ENCODE measurements at regions not wholly inside any gene's neighbourhood (a gene's known extent, or its start where the extent isn't known, plus 50 kb on each side); places are given as distances from the start of the nearest gene placed in this dataset.

DNA sequence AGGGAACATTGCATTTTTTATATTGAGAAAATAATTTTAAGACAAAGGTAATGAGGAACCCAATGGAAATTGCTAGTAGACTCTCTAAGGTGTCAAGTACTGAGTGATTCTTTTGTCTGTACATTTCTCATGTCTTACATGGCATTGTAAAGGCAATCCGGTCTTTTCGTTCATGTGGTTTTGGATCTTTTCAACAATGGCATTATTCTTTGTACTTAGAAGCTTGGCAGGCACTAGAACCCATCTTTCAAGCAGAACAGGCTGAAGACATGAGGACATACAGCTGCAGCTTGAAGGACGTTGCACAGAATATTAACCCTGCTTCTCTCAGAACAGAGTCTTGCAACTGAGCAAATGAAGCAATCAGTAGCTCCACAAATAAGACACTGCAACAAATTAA, 231.5 kb upstream of the ZFHX3 start:
- TF ChIP-seq JUND (IDR thresholded peaks at IDR 0.05), result no peak
- no peak for TF ChIP-seq POLR2A (IDR thresholded peaks at IDR 0.05; ENCODE audit: borderline replicate concordance, extremely low read depth, insufficient read depth, insufficient read length)
- Histone ChIP-seq H3K4me2 (ENCODE audit: low read length) (no peak overlapping the region), H3K9me2 (ENCODE audit: insufficient read depth) (no peaks in the 10 kb centered on the region), H3K4me3 (replicated peaks in 1 of 2; ENCODE audit: low read depth in 1 of 2, low read length in 2 of 2) (no peak overlapping the region), H4K20me1 (ENCODE audit: insufficient read depth) (no peaks in the 10 kb centered on the region), H2AFZ (ENCODE audit: low read depth, low read length, poor library complexity, severe bottlenecking) (no peak overlapping the region), H3K79me2 (ENCODE audit: insufficient read depth, low read length) (no peaks in the 10 kb centered on the region), H3K27ac (ENCODE audit: low read depth, low read length) (no peak overlapping the region), H3K9ac (ENCODE audit: low read length) (no peak overlapping the region), H3K9me3 (ENCODE audit: control insufficient read depth in 1 of 2, insufficient read depth in 1 of 2, low read depth in 1 of 2, low read length in 2 of 2) (no peaks in the 10 kb centered on the region), H3K36me3 (ENCODE audit: control insufficient read depth in 1 of 2, insufficient read depth in 2 of 2, low read length in 2 of 2) (no peaks in the 10 kb centered on the region), H3K4me1 (ENCODE audit: control insufficient read depth in 1 of 2, insufficient read depth in 2 of 2, low read length in 2 of 2) (no peaks in the 10 kb centered on the region), H3K27me3 (ENCODE audit: insufficient read depth, low read length) (peaks cover 14% of the 10 kb centered on the region; the same call in 1 of the 2 replicates)
- ATAC-seq, result no peak
- intact Hi-C loops (cut with micrococcal nuclease), result no loop called here
- ChIA-PET POLR2A (no interaction called here), CTCF (no interaction called here), RAD21 (ENCODE audit: low non-redundant PET in 1 of 2, low total read pairs in 2 of 2, uncharacterized antibody in 2 of 2, unreplicated experiment in 2 of 2) (no interaction called here)
- no TSS peak for BruUV-seq (replicated peaks)
- DNase-seq (ENCODE audit: low read depth, low spot score), result no peak

DNA sequence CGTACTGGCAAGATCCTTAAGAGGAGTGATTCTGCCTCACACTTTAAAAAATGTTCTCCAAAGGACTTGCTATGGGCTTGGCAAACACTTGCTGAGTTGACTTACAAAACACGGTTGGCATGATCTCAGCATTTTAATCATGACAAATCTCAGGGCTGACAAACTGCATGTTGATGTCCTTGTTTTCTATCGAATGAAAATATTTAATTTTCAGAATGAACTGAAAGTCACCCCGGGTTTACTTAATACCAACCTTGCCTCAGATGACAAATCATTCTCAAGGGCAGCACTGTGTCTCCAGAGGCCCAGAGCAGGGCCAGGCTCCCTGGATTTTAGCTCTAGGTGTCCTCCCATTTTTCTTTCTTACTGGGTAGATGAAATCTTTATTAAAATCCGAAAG, 229.1 kb upstream of the ZFHX3 start:
- ATAC-seq (no peak), DNase-seq (ENCODE audit: low read depth, low spot score) (no peak)
- RAD21 ChIA-PET (ENCODE audit: low non-redundant PET in 1 of 2, low total read pairs in 2 of 2, uncharacterized antibody in 2 of 2, unreplicated experiment in 2 of 2), result no interaction called here
- no peak overlapping the region for H3K4me3 ChIP-seq (replicated peaks in 1 of 2; ENCODE audit: low read depth in 1 of 2, low read length in 2 of 2)
- H3K4me2 ChIP-seq (ENCODE audit: low read length), result no peak overlapping the region
- POLR2A ChIA-PET, result no interaction called here
- H3K27ac ChIP-seq (ENCODE audit: low read depth, low read length), result no peak overlapping the region
- no peaks in the 10 kb centered on the region for H3K79me2 ChIP-seq (ENCODE audit: insufficient read depth, low read length)
- CTCF ChIA-PET, result no interaction called here
- H3K27me3 ChIP-seq (ENCODE audit: insufficient read depth, low read length), result peaks cover 14% of the 10 kb centered on the region; the same call in 1 of the 2 replicates
- no peaks in the 10 kb centered on the region for H3K36me3 ChIP-seq (ENCODE audit: control insufficient read depth in 1 of 2, insufficient read depth in 2 of 2, low read length in 2 of 2)
- no peaks in the 10 kb centered on the region for H3K9me2 ChIP-seq (ENCODE audit: insufficient read depth)
- H3K9ac ChIP-seq (ENCODE audit: low read length), result no peak overlapping the region
- intact Hi-C loops (cut with micrococcal nuclease), result no loop called here
- no peak overlapping the region for H2AFZ ChIP-seq (ENCODE audit: low read depth, low read length, poor library complexity, severe bottlenecking)
- no peaks in the 10 kb centered on the region for H4K20me1 ChIP-seq (ENCODE audit: insufficient read depth)
- H3K9me3 ChIP-seq (ENCODE audit: control insufficient read depth in 1 of 2, insufficient read depth in 1 of 2, low read depth in 1 of 2, low read length in 2 of 2), result no peaks in the 10 kb centered on the region
- no TSS peak for BruUV-seq (replicated peaks)
- no peaks in the 10 kb centered on the region for H3K4me1 ChIP-seq (ENCODE audit: control insufficient read depth in 1 of 2, insufficient read depth in 2 of 2, low read length in 2 of 2)
- no peak for TF ChIP-seq SIN3A (IDR thresholded peaks at IDR 0.05; ENCODE audit: low read depth)
- TF ChIP-seq CEBPB (IDR thresholded peaks at IDR 0.05; ENCODE audit: low read depth), result no peak
- TF ChIP-seq, protein P1, sequence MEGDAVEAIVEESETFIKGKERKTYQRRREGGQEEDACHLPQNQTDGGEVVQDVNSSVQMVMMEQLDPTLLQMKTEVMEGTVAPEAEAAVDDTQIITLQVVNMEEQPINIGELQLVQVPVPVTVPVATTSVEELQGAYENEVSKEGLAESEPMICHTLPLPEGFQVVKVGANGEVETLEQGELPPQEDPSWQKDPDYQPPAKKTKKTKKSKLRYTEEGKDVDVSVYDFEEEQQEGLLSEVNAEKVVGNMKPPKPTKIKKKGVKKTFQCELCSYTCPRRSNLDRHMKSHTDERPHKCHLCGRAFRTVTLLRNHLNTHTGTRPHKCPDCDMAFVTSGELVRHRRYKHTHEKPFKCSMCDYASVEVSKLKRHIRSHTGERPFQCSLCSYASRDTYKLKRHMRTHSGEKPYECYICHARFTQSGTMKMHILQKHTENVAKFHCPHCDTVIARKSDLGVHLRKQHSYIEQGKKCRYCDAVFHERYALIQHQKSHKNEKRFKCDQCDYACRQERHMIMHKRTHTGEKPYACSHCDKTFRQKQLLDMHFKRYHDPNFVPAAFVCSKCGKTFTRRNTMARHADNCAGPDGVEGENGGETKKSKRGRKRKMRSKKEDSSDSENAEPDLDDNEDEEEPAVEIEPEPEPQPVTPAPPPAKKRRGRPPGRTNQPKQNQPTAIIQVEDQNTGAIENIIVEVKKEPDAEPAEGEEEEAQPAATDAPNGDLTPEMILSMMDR (IDR thresholded peaks at IDR 0.05 in 2 of 3, conservative IDR thresholded peaks at IDR 0.05 in 1 of 3; ENCODE audit: borderline replicate concordance in 1 of 3, insufficient read depth in 1 of 3, low read depth in 2 of 3, low read length in 2 of 3), result no peak
- TF ChIP-seq TCF7L2 (IDR thresholded peaks at IDR 0.05; ENCODE audit: borderline replicate concordance, extremely low read depth, insufficient read depth, insufficient read length), result no peak
- TF ChIP-seq SRF (IDR thresholded peaks at IDR 0.05; ENCODE audit: low read depth), result no peak
- TF ChIP-seq SP1 (IDR thresholded peaks at IDR 0.05; ENCODE audit: low read depth), result no peak
- TF ChIP-seq, protein P2, sequence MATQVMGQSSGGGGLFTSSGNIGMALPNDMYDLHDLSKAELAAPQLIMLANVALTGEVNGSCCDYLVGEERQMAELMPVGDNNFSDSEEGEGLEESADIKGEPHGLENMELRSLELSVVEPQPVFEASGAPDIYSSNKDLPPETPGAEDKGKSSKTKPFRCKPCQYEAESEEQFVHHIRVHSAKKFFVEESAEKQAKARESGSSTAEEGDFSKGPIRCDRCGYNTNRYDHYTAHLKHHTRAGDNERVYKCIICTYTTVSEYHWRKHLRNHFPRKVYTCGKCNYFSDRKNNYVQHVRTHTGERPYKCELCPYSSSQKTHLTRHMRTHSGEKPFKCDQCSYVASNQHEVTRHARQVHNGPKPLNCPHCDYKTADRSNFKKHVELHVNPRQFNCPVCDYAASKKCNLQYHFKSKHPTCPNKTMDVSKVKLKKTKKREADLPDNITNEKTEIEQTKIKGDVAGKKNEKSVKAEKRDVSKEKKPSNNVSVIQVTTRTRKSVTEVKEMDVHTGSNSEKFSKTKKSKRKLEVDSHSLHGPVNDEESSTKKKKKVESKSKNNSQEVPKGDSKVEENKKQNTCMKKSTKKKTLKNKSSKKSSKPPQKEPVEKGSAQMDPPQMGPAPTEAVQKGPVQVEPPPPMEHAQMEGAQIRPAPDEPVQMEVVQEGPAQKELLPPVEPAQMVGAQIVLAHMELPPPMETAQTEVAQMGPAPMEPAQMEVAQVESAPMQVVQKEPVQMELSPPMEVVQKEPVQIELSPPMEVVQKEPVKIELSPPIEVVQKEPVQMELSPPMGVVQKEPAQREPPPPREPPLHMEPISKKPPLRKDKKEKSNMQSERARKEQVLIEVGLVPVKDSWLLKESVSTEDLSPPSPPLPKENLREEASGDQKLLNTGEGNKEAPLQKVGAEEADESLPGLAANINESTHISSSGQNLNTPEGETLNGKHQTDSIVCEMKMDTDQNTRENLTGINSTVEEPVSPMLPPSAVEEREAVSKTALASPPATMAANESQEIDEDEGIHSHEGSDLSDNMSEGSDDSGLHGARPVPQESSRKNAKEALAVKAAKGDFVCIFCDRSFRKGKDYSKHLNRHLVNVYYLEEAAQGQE (IDR thresholded peaks at IDR 0.05; ENCODE audit: low read depth), result no peak
- no peak for TF ChIP-seq CBX3 (IDR thresholded peaks at IDR 0.05; ENCODE audit: low read depth)
